GM21717 (cell line): ENCODE measurements at regions not wholly inside any gene's neighbourhood (a gene's known extent, or its start where the extent isn't known, plus 50 kb on each side); places are given as distances from the start of the nearest gene placed in this dataset.

ENCODE experiments used
- ATAC-seq: cut with Tn5 transposase; IDR thresholded peaks from one replicate; pipeline ENCODE4 v1.9.1; 2021; ENCODE audit warnings: mild to moderate bottlenecking, moderate library complexity; ENCODE audit not compliant: unreplicated experiment

- ATAC-seq = no peak
These were observed 138.6 kb upstream of the TSC22D2 start for GRCh38 chr3:150269526-150269925.

GRCh38 chr3:150268426-150269391 is 139.4 kb upstream of the TSC22D2 start:
- ATAC-seq = no peak

- no peak for ATAC-seq
These were observed 140.8 kb upstream of the TSC22D2 start for GRCh38 chr3:150267288-150267687.

GRCh38 chr3:150265305-150265704 is 142.8 kb upstream of the TSC22D2 start:
- ATAC-seq = no peak

GRCh38 chr3:150264561-150265279 is 143.4 kb upstream of the TSC22D2 start:
- no peak for ATAC-seq

DNA sequence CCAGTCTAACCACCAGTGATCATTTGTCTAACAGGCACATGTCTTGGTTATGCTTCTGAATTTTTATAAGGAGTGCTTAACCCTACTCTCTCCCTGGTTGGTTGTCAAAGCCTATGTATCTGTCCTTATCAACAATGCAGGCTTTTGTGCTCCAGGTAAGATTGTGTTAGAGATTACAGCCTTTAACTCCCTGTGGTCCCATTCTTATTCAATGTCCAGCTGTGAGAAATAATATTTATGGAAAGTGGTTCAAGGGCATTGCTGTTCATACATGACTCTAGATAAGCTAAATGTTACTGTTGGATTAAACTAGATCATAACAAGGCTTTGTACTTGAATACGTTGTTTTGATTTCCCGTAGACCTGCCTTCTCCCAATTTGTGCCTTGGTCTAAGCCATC is 146.1 kb upstream of the TSC22D2 start:
- no peak for ATAC-seq

DNA sequence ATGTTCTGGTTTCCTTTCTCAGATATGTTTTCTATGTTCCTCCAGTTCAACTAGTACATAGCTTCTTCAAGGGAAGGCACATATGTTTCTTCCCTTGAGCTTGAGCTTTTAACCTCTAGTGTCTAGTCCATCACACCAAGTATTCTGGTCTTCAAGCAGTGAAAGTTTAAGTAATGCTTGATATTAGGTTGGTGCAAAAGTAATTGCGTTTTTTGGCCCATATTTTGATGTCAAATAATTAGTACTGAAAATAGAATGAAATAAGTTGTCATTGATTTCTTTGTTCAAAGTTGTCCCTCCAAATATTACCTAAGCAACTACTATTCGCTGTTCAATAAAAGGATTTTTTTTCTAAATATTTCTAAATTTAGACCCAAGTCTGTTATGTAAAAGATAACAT is 146.7 kb upstream of the TSC22D2 start:
- ATAC-seq = no peak

GRCh38 chr3:150260398-150260710 is 147.7 kb upstream of the TSC22D2 start:
- ATAC-seq = no peak

DNA sequence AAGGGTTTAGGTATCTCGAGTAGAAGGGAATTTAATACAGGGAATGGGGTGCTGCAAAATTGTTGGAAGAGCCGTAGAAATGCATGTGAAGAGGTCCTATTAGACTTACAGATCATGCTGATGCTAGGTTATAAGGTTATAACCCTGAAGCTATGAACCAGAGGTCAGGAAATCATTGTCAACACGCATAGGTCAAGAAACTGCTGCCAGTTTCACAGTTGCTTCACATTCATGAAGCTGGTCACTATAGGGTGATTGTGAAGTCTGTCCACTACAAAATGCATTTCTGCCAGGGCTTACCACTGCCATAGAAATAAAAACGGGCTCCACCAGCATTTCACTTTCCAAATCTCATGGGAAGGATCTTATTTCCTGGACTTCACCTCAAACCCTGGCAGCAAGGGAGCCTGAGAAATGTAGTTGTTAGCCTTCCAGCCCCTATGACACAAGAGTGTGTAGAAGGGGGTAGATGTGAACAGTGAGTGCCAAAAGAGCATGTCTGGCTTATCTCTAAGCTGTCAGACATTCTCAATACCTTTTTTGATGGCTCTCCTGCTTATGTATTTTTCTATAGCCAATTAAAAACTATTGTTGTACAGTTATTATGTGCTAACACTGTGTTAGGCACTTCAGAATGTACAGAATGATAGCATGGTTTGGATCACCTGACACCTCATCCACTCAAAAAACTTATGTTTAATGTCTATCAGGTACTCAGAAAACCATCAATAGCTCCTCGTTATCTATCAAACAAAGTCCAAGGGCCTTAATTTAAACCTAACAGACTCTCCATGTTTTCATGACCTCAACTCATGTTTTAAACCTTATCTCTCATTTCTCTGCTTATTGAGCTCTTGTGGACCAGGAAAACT is 148.3 kb upstream of the TSC22D2 start:
- no peak for ATAC-seq

- ATAC-seq = no peak
These were observed 151.3 kb upstream of the TSC22D2 start for GRCh38 chr3:150256782-150257181.

DNA sequence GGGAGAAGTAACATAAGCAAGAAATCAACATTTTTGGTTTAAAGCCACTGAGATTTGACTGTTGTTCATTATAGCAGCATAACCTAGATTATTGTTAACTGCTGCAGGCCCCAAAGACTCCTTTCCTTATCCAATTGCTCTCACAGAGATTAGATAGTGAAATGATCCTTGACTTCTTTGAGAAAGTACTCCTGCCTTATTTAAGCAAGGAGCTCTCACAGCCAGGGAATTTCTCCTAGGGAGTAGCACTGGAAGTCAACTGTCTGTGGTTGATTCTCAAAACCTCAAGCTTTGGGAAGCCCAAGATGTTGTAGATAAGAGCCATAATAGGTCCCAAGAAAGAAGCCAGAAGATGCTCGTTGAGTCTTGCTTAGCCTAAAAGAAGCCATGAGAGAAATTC is 151.8 kb upstream of the TSC22D2 start:
- no peak for ATAC-seq

- no peak for ATAC-seq
These were observed 152.3 kb upstream of the TSC22D2 start for GRCh38 chr3:150255826-150256225.

DNA sequence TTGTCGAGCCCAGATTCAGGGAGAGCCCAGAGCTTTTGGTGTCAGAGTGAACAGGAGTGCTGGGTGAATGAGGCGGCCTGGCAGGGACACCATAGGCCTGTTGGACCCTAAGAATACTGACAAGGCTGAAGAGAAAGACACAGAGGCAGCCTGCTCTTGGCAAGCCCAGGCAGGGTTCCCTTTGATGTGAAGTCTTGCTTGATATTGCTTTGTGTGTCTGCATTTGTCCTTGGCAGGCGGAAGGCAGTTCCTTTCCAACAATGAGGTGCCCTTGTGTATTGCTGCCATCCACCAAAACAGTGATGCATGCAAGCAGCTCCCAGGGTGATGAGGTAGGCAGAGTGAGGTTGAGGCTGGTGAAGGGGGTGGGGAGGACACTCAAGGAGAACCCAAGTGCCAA is 152.7 kb upstream of the TSC22D2 start:
- no peak for ATAC-seq

GRCh38 chr3:150254309-150254708 is 153.8 kb upstream of the TSC22D2 start:
- ATAC-seq = no peak

DNA sequence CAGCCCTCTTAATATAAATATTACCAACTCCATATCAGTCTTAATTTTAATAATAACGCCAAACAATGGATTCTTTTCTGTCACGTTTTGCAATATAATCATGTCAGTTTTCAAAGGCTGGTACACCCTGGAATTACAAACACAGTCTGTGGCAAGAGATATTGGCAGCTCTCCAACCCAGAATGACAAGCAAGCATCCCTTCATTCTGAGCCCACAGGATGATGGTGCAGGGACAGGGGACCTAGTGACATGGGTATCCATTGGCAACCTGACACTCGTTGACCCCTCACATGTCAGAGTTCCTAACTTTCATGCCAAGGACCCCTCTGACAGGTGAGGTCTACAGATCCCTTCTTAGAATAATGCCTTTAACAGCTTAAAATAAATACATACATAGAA is 154.5 kb upstream of the TSC22D2 start:
- no peak for ATAC-seq

- ATAC-seq = no peak
These were observed 155.6 kb upstream of the TSC22D2 start for GRCh38 chr3:150252462-150252861.

- no peak for ATAC-seq
These were observed 156.7 kb upstream of the TSC22D2 start for GRCh38 chr3:150251187-150252062.

DNA sequence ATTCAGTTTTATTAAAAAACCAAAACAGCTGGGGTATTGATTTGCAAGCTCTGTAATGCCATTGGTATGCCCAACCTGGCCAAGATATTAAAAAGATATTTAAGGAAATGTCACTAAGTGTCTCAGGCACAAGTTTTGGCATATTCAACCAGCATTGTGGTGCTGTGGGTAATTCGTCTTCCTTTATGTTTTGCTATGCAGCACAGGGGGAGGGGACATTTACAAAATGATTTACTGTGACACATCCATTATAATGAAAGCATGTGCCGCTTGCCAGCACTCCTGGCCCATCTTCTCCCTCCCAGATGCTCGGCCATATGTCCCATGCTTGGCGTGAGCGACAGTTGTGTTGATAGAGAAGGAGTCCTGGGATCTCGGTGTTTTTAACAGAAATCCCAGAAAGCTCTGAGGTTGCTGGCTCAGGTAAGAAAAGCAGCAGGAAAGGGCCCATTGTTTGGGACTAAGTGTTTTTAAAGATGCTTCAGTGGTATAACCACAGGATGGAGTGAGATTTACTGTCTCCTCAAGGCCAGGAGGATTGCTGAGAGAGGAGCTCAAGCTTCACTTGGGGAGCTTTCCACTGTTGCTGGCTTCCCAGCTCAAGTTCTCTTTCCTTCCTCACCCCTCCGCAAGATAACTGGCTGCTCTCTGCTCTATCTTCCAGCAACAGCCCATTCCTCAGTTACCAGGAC is 158.2 kb upstream of the TSC22D2 start:
- no peak for ATAC-seq

- no peak for ATAC-seq
These were observed 159.0 kb upstream of the TSC22D2 start for GRCh38 chr3:150248888-150249681.
